GM23338 (cell line): ENCODE measurements at regions not wholly inside any gene's neighbourhood (a gene's known extent, or its start where the extent isn't known, plus 50 kb on each side); places are given as distances from the start of the nearest gene placed in this dataset.

ENCODE experiments used
- ATAC-seq: fragments of 200-7000 bp; cut with Tn5 transposase; 3 replicates; pipeline ENCODE4 v1.9.1; 2020
- DNase-seq: peaks from one replicate; pipeline ENCODE4 v3.0.0-alpha.2; 2015; ENCODE audit warnings: low spot score
- H2AFZ ChIP-seq: fragments of 200-600 bp; sonication (generic); 2 replicates; pipeline ENCODE4 v1.8.0; 2016; ENCODE audit warnings: antibody characterized with exemption, mild to moderate bottlenecking, moderate library complexity
- H3F3A ChIP-seq: fragments of 200-600 bp; sonication (generic); replicated peaks from 2 replicates; pipeline ENCODE4 v1.8.0; 2017; ENCODE audit warnings: antibody characterized with exemption, mixed run types, low read depth
- H3K27ac ChIP-seq: fragments of 200-600 bp; sonication (generic); 2 replicates; pipeline ENCODE4 v1.6.1; 2016; ENCODE audit warnings: low read depth
- H3K27me3 ChIP-seq: fragments of 200-600 bp; sonication (generic); 2 replicates; pipeline ENCODE4 v1.8.0; 2016; ENCODE audit warnings: mild to moderate bottlenecking, mixed run types, moderate library complexity; ENCODE audit not compliant: insufficient read depth
- H3K36me3 ChIP-seq: fragments of 200-600 bp; sonication (generic); 2 replicates; pipeline ENCODE4 v1.8.0; 2016; ENCODE audit warnings: mild to moderate bottlenecking; ENCODE audit not compliant: insufficient read depth
- H3K4me1 ChIP-seq: fragments of 200-600 bp; sonication (generic); 2 replicates; pipeline ENCODE4 v1.8.0; 2016; ENCODE audit warnings: mild to moderate bottlenecking, moderate library complexity; ENCODE audit not compliant: insufficient read depth
- H3K4me2 ChIP-seq: fragments of 200-600 bp; sonication (generic); 2 replicates; pipeline ENCODE4 v1.7.1; 2017; ENCODE audit warnings: mixed run types
- H3K4me3 ChIP-seq: fragments of 200-600 bp; sonication (generic); 2 replicates; pipeline ENCODE4 v1.6.1; 2016; ENCODE audit warnings: mixed run types
- H3K79me2 ChIP-seq: fragments of 200-600 bp; sonication (generic); replicated peaks from 2 replicates; pipeline ENCODE4 v1.8.0; 2017; ENCODE audit warnings: mild to moderate bottlenecking; ENCODE audit not compliant: insufficient read depth
- H3K9me2 ChIP-seq: fragments of 200-600 bp; sonication (generic); 2 replicates; pipeline ENCODE4 v1.8.0; 2017; ENCODE audit not compliant: insufficient read depth
- H4K20me1 ChIP-seq: fragments of 200-600 bp; sonication (generic); replicated peaks from 2 replicates; pipeline ENCODE4 v1.8.0; 2017; ENCODE audit warnings: mild to moderate bottlenecking; ENCODE audit not compliant: insufficient read depth
- H3K27ac Mint-ChIP-seq: 2 replicates; pipeline ENCODE4 v1.8.0; 2020; ENCODE audit warnings: inconsistent platforms, mild to moderate bottlenecking, moderate library complexity, mixed read lengths
- H3K27me3 Mint-ChIP-seq: 3 replicates; pipeline ENCODE4 v1.8.0; 2022; ENCODE audit warnings: low read depth, mild to moderate bottlenecking, moderate library complexity, mixed read lengths, inconsistent platforms; ENCODE audit not compliant: insufficient read depth, poor library complexity
- H3K36me3 Mint-ChIP-seq: 3 replicates; pipeline ENCODE4 v1.8.0; 2021; ENCODE audit warnings: low read depth, mild to moderate bottlenecking, inconsistent platforms, moderate library complexity, mixed read lengths
- H3K4me1 Mint-ChIP-seq: 3 replicates; pipeline ENCODE4 v1.8.0; 2020; ENCODE audit warnings: mild to moderate bottlenecking, inconsistent platforms, mixed read lengths
- H3K4me3 Mint-ChIP-seq: 3 replicates; pipeline ENCODE4 v1.8.0; 2021; ENCODE audit warnings: moderate library complexity, mild to moderate bottlenecking, inconsistent platforms, mixed read lengths
- H3K9me3 Mint-ChIP-seq: 3 replicates; pipeline ENCODE4 v1.8.0; 2020; ENCODE audit warnings: moderate library complexity, mild to moderate bottlenecking, inconsistent platforms, mixed read lengths
- CREB1 ChIP-seq: fragments of 250-450 bp; sonication (Bioruptor Pico); IDR thresholded peaks from 2 replicates; pipeline ENCODE4 v1.5.0; 2020; ENCODE audit warnings: low read depth, mild to moderate bottlenecking, moderate library complexity
- CTCF ChIP-seq, 2 experiments: fragments of 200-600 bp in 1 of 2; sonication (generic) in 1 of 2; conservative IDR thresholded peaks; 2 replicates each; pipeline versions ENCODE4 v1.5.1 to v1.6.1; 2016 to 2017; ENCODE audit warnings: antibody characterized with exemption in 2 of 2, low read depth in 2 of 2, mild to moderate bottlenecking in 2 of 2, moderate library complexity in 1 of 2
- ETS1 ChIP-seq: IDR thresholded peaks from 2 replicates; pipeline ENCODE4 v1.6.1; 2016; ENCODE audit warnings: antibody characterized with exemption
- EZH2 ChIP-seq: fragments of 200-600 bp; sonication (generic); IDR thresholded peaks from one replicate; pipeline ENCODE4 v1.8.0; 2017; ENCODE audit warnings: antibody characterized with exemption, mild to moderate bottlenecking, low read depth; ENCODE audit not compliant: unreplicated experiment
- EZH2phosphoT487 ChIP-seq: fragments of 200-600 bp; sonication (generic); IDR thresholded peaks from one replicate; pipeline ENCODE4 v1.8.1; 2018; ENCODE audit warnings: antibody characterized with exemption; ENCODE audit not compliant: unreplicated experiment
- JUNB ChIP-seq: IDR thresholded peaks from one replicate; pipeline ENCODE4 v1.6.1; 2016; ENCODE audit warnings: antibody characterized with exemption; ENCODE audit not compliant: unreplicated experiment
- NANOG ChIP-seq: IDR thresholded peaks from 2 replicates; pipeline ENCODE4 v1.6.1; 2016; ENCODE audit warnings: antibody characterized with exemption, borderline replicate concordance
- POLR2AphosphoS5 ChIP-seq: IDR thresholded peaks from 2 replicates; pipeline ENCODE4 v1.6.1; 2016; ENCODE audit warnings: antibody characterized with exemption, low read depth
- REST ChIP-seq: IDR thresholded peaks from one replicate; pipeline ENCODE4 v1.6.1; 2018; ENCODE audit warnings: antibody characterized with exemption; ENCODE audit not compliant: unreplicated experiment
- STAT1 ChIP-seq: IDR thresholded peaks from one replicate; pipeline ENCODE4 v1.6.1; 2016; ENCODE audit warnings: antibody characterized with exemption; ENCODE audit not compliant: unreplicated experiment
- ZNF114 ChIP-seq: fragments of 250-450 bp; sonication (Bioruptor Pico); IDR thresholded peaks from 2 replicates; pipeline ENCODE4 v1.5.0; 2020; ENCODE audit warnings: mild to moderate bottlenecking, moderate library complexity
- ZNF331 ChIP-seq: fragments of 250-450 bp; sonication (Bioruptor Pico); IDR thresholded peaks from 2 replicates; pipeline ENCODE4 v1.5.0; 2020; ENCODE audit warnings: low read depth, mild to moderate bottlenecking, moderate library complexity
- ZNF462 ChIP-seq: fragments of 250-450 bp; sonication (Bioruptor Pico); IDR thresholded peaks from 2 replicates; pipeline ENCODE4 v1.5.0; 2020; ENCODE audit warnings: mild to moderate bottlenecking, moderate library complexity

- H3K79me2 ChIP-seq, result no peaks in the 10 kb centered on the region
- Mint-ChIP-seq H3K9me3 (peaks cover 44% of the 10 kb centered on the region), H3K27me3 (peaks cover 1% of the 10 kb centered on the region), H3K36me3 (peaks cover 6% of the 10 kb centered on the region; the same call in 1 of the 3 replicates), H3K27ac (no peak overlapping the region), H3K4me3 (no peak overlapping the region), H3K4me1 (no peaks in the 10 kb centered on the region)
- no peaks in the 10 kb centered on the region for H3K9me2 ChIP-seq
- H3K4me1 ChIP-seq, result no peaks in the 10 kb centered on the region
- H4K20me1 ChIP-seq, result no peaks in the 10 kb centered on the region
- no peak overlapping the region for H2AFZ ChIP-seq
- H3K27ac ChIP-seq, result no peak overlapping the region
- H3K4me3 ChIP-seq, result no peak overlapping the region
- no peak overlapping the region for H3K4me2 ChIP-seq
- ATAC-seq, result no peak
- H3F3A ChIP-seq, result no peaks in the 10 kb centered on the region
- no peak for TF ChIP-seq NANOG
- TF ChIP-seq ZNF462, result no peak
- no peak for TF ChIP-seq CTCF (conservative IDR thresholded peaks at IDR 0.05; ENCODE audit: low read depth in 2 of 2)
- TF ChIP-seq ETS1, result no peak
- no peak for TF ChIP-seq JUNB
- no peak for TF ChIP-seq EZH2phosphoT487
- TF ChIP-seq POLR2AphosphoS5, result no peak
- TF ChIP-seq EZH2, result no peak
- no peak for TF ChIP-seq CREB1 (CRISPR knock-in tag)
- no peak for TF ChIP-seq ZNF114 (CRISPR knock-in tag)
- no peak for TF ChIP-seq ZNF331 (CRISPR knock-in tag)
- no peak for TF ChIP-seq REST
- no peak for TF ChIP-seq STAT1
- no peaks in the 10 kb centered on the region for H3K36me3 ChIP-seq
- H3K27me3 ChIP-seq, result no peaks in the 10 kb centered on the region
- no peak for DNase-seq
Measured at GRCh38 chr2:23171108-23171507, 213.9 kb upstream of the KLHL29 start.
